DOHH2 (cell line): ENCODE measurements at regions not wholly inside any gene's neighbourhood (a gene's known extent, or its start where the extent isn't known, plus 50 kb on each side); places are given as distances from the start of the nearest gene placed in this dataset.

Source experiments
- H3F3A ChIP-seq: fragments of 200-600 bp; sonication (generic), shearing (Covaris generic); 2 replicates; pipeline ENCODE4 v1.6.0; 2016; ENCODE audit warnings: antibody characterized with exemption, mild to moderate bottlenecking; ENCODE audit not compliant: control insufficient read depth, insufficient read depth
- H3K27ac ChIP-seq: fragments of 200-600 bp; sonication (generic); 2 replicates; pipeline ENCODE4 v1.5.1; 2014; ENCODE audit warnings: low read depth, mild to moderate bottlenecking, low read length, moderate library complexity
- H3K27me3 ChIP-seq: fragments of 200-600 bp; sonication (generic); 2 replicates; pipeline ENCODE4 v1.6.1; 2014; ENCODE audit warnings: mild to moderate bottlenecking, low read length, mixed read lengths; ENCODE audit not compliant: control insufficient read depth
- H3K36me3 ChIP-seq: fragments of 200-600 bp; sonication (generic); 2 replicates; pipeline ENCODE4 v1.6.1; 2014; ENCODE audit warnings: mild to moderate bottlenecking, low read length, moderate library complexity, mixed read lengths; ENCODE audit not compliant: control insufficient read depth
- H3K4me1 ChIP-seq: fragments of 200-600 bp; sonication (generic); 2 replicates; pipeline ENCODE4 v1.6.1; 2014; ENCODE audit warnings: mild to moderate bottlenecking, low read length, mixed read lengths; ENCODE audit not compliant: control insufficient read depth
- H3K4me2 ChIP-seq: fragments of 200-600 bp; sonication (generic); 2 replicates; pipeline ENCODE4 v1.6.0; 2014; ENCODE audit warnings: mild to moderate bottlenecking, low read length, moderate library complexity
- H3K4me3 ChIP-seq: fragments of 200-600 bp; sonication (generic); 2 replicates; pipeline ENCODE4 v1.5.1; 2014; ENCODE audit warnings: mild to moderate bottlenecking, low read length, mixed read lengths
- H3K79me2 ChIP-seq: fragments of 200-600 bp; sonication (generic); 2 replicates; pipeline ENCODE4 v1.6.1; 2014; ENCODE audit warnings: mild to moderate bottlenecking, low read length, mixed read lengths; ENCODE audit not compliant: control insufficient read depth
- H3K9me2 ChIP-seq: fragments of 200-600 bp; sonication (generic); replicated peaks from 2 replicates; pipeline ENCODE4 v1.6.1; 2014; ENCODE audit warnings: mild to moderate bottlenecking, low read length, mixed read lengths; ENCODE audit not compliant: control insufficient read depth
- H3K9me3 ChIP-seq: fragments of 200-600 bp; sonication (generic); 2 replicates; pipeline ENCODE4 v1.6.1; 2014; ENCODE audit warnings: antibody characterized with exemption, low read length, mixed read lengths; ENCODE audit not compliant: control insufficient read depth, insufficient read depth
- H4K20me1 ChIP-seq: fragments of 200-600 bp; sonication (generic); 2 replicates; pipeline ENCODE4 v1.6.0; 2014; ENCODE audit warnings: low read depth, mild to moderate bottlenecking, antibody characterized with exemption, low read length, moderate library complexity; ENCODE audit not compliant: control insufficient read depth, insufficient read depth
- CTCF ChIP-seq: fragments of 200-600 bp; sonication (generic); IDR thresholded peaks from one replicate; pipeline ENCODE4 v1.5.1; 2014; ENCODE audit warnings: antibody characterized with exemption, mild to moderate bottlenecking, low read depth, low read length; ENCODE audit not compliant: poor library complexity, severe bottlenecking
- EZH2phosphoT487 ChIP-seq: fragments of 200-600 bp; sonication (generic); IDR thresholded peaks from 2 replicates; pipeline ENCODE4 v1.6.1; 2017; ENCODE audit warnings: borderline replicate concordance, mild to moderate bottlenecking, antibody characterized with exemption, low read length, moderate library complexity, mixed read lengths

GRCh38 chr11:129686269-129686668, 129.4 kb upstream of the TMEM45B start:
- no peaks in the 10 kb centered on the region for H3K79me2 ChIP-seq
- H3K9me2 ChIP-seq = no peaks in the 10 kb centered on the region
- H3K4me1 ChIP-seq = no peaks in the 10 kb centered on the region
- H3K27me3 ChIP-seq = no peaks in the 10 kb centered on the region
- no peak overlapping the region for H3K4me3 ChIP-seq
- H3K27ac ChIP-seq = no peak overlapping the region
- H3K36me3 ChIP-seq = no peaks in the 10 kb centered on the region
- TF ChIP-seq EZH2phosphoT487 (no peak), CTCF (no peak)
- no peaks in the 10 kb centered on the region for H3K9me3 ChIP-seq
- H3K4me2 ChIP-seq = no peak overlapping the region
- no peaks in the 10 kb centered on the region for H3F3A ChIP-seq
- no peaks in the 10 kb centered on the region for H4K20me1 ChIP-seq

- Histone ChIP-seq H3K9me3 (no peaks in the 10 kb centered on the region), H3F3A (no peaks in the 10 kb centered on the region), H3K36me3 (no peaks in the 10 kb centered on the region), H3K79me2 (no peaks in the 10 kb centered on the region), H3K9me2 (no peaks in the 10 kb centered on the region), H3K4me2 (no peak overlapping the region), H3K27ac (no peak overlapping the region), H3K4me1 (no peaks in the 10 kb centered on the region), H3K4me3 (no peak overlapping the region), H3K27me3 (no peaks in the 10 kb centered on the region), H4K20me1 (no peaks in the 10 kb centered on the region)
- TF ChIP-seq CTCF (no peak), EZH2phosphoT487 (no peak)
Measured at GRCh38 chr11:129691142-129691541, 124.5 kb upstream of the TMEM45B start.

- Histone ChIP-seq H3K79me2 (no peaks in the 10 kb centered on the region), H3K9me2 (no peaks in the 10 kb centered on the region), H3K27me3 (no peaks in the 10 kb centered on the region), H3K9me3 (no peaks in the 10 kb centered on the region), H3K4me3 (no peak overlapping the region), H3K4me2 (no peak overlapping the region), H4K20me1 (no peaks in the 10 kb centered on the region), H3F3A (no peaks in the 10 kb centered on the region), H3K36me3 (no peaks in the 10 kb centered on the region), H3K4me1 (no peaks in the 10 kb centered on the region), H3K27ac (no peak overlapping the region)
- TF ChIP-seq EZH2phosphoT487 (no peak), CTCF (peak; percentile 43)
Measured at GRCh38 chr11:129694538-129694937, 121.1 kb upstream of the TMEM45B start.

GRCh38 chr11:129694966-129695365, 120.7 kb upstream of the TMEM45B start:
- H3K36me3 ChIP-seq = no peaks in the 10 kb centered on the region
- H3K27me3 ChIP-seq = no peaks in the 10 kb centered on the region
- no peak overlapping the region for H3K27ac ChIP-seq
- peak overlapping the region; percentile 61; the same call in 1 of the 2 replicates for H3K4me3 ChIP-seq
- H3K9me2 ChIP-seq = no peaks in the 10 kb centered on the region
- no peaks in the 10 kb centered on the region for H3K4me1 ChIP-seq
- H4K20me1 ChIP-seq = no peaks in the 10 kb centered on the region
- H3F3A ChIP-seq = no peaks in the 10 kb centered on the region
- peak overlapping the region; percentile 85 for H3K4me2 ChIP-seq
- no peak for TF ChIP-seq CTCF
- no peak for TF ChIP-seq EZH2phosphoT487
- H3K79me2 ChIP-seq = no peaks in the 10 kb centered on the region
- no peaks in the 10 kb centered on the region for H3K9me3 ChIP-seq
